IPS DF 6.9 (cell line): ENCODE measurements at regions not wholly inside any gene's neighbourhood (a gene's known extent, or its start where the extent isn't known, plus 50 kb on each side); places are given as distances from the start of the nearest gene placed in this dataset.

ENCODE experiments used
- DNase-seq: peaks from one replicate; pipeline ENCODE4 v3.0.0-alpha.2; 2013; ENCODE audit warnings: low read depth, low spot score
- H3K27ac ChIP-seq: one replicate; pipeline ENCODE4 v1.5.1; 2013; ENCODE audit warnings: low read length, control low read depth
- H3K27me3 ChIP-seq: 2 replicates; pipeline ENCODE4 v1.6.1; 2013; ENCODE audit warnings: mild to moderate bottlenecking, low read length; ENCODE audit not compliant: control insufficient read depth, insufficient read depth
- H3K36me3 ChIP-seq: 2 replicates; pipeline ENCODE4 v1.6.1; 2013; ENCODE audit warnings: low read length; ENCODE audit not compliant: control insufficient read depth, insufficient read depth
- H3K4me1 ChIP-seq: 2 replicates; pipeline ENCODE4 v1.6.1; 2013; ENCODE audit warnings: low read length; ENCODE audit not compliant: control insufficient read depth, insufficient read depth
- H3K4me3 ChIP-seq: 2 replicates; pipeline ENCODE4 v1.5.1; 2013; ENCODE audit warnings: mild to moderate bottlenecking, low read length
- H3K9me3 ChIP-seq: 2 replicates; pipeline ENCODE4 v1.6.1; 2013; ENCODE audit warnings: low read length, inconsistent platforms; ENCODE audit not compliant: control insufficient read depth, insufficient read depth
- WGBS: extraction: QIAGEN DNeasy Blood & Tissue Kit; methylation state at CpG from one replicate; pipeline ENCODE4 v1.1.7; 2013; ENCODE audit warnings: mixed read lengths, missing lambda C conversion rate; ENCODE audit not compliant: insufficient read length, insufficient coverage; 5-methylcytosine and 5-hydroxymethylcytosine counted together

DNA sequence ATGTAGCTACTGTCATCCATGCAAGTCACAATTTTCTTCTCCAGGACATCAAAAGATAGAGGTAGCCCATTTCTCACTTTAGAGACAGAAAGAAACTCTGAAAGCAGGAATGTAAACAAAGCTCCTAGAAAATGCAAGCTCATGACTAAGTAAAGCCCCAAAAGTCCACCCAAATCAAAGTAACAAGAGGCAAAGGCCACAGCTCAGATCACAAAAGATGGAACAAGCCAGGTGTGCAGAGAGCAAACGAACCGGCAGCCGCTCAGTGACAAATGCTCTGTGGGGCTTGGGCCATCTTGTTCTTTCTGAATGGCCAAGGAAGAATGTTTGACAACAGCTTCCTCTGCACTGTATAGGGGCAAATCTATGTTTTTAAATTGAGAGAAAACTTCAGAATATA is 201.0 kb downstream of the CYRIA start:
- H3K27ac ChIP-seq = no peak overlapping the region
- WGBS = no CpG with 5 or more reads among the region's 3 CpGs
- no peaks in the 10 kb centered on the region for H3K4me1 ChIP-seq
- no peaks in the 10 kb centered on the region for H3K9me3 ChIP-seq
- no peaks in the 10 kb centered on the region for H3K27me3 ChIP-seq
- no peak for DNase-seq
- no peak overlapping the region for H3K4me3 ChIP-seq
- H3K36me3 ChIP-seq = no peaks in the 10 kb centered on the region

DNA sequence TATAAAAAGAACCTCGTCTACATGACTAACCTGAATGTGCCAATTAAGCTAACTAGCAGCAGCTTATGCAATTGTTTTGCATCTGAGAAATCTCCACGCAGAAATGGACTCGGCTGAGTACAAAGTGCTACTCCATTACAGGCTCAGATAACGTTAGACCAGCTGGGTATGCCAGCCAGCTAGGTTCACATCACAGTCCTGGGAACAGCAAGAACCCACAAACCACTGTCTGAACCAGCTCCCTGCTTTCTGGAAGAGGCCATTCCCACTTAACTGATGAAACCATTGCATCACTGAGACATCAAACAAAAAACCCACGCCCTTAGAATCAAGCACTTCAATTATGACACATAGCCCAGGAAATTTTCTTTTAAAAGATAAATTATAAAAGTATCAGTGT is 202.7 kb downstream of the CYRIA start:
- H3K36me3 ChIP-seq = no peaks in the 10 kb centered on the region
- no peaks in the 10 kb centered on the region for H3K27me3 ChIP-seq
- no peak overlapping the region for H3K4me3 ChIP-seq
- no peaks in the 10 kb centered on the region for H3K4me1 ChIP-seq
- no peaks in the 10 kb centered on the region for H3K9me3 ChIP-seq
- WGBS = no CpG with 5 or more reads among the region's 5 CpGs
- no peak overlapping the region for H3K27ac ChIP-seq
- DNase-seq = no peak

DNA sequence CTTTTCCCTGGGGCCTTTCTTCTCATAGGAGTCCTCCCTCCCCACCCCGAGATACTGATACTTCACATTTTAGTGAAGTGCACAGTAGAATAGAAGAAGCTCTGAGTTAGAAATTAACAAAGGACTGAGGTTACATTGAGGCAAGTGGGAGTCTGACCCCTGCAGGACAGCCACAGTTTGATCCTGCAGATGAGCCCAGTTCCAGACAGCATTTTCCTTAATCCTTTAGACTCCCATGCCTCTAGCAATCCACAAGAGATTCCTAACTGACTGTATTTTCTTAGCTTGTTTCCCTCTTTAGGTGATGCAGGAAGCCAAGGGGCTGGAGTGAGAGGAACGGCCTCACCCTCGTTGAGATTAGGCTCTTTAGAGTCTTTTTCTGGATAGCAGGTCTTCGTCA is 204.0 kb downstream of the CYRIA start:
- DNase-seq = no peak
- H3K4me1 ChIP-seq = no peaks in the 10 kb centered on the region
- H3K36me3 ChIP-seq = no peaks in the 10 kb centered on the region
- no peaks in the 10 kb centered on the region for H3K9me3 ChIP-seq
- H3K27ac ChIP-seq = no peak overlapping the region
- no peaks in the 10 kb centered on the region for H3K27me3 ChIP-seq
- no CpG with 5 or more reads among the region's 4 CpGs for WGBS
- no peak overlapping the region for H3K4me3 ChIP-seq

DNA sequence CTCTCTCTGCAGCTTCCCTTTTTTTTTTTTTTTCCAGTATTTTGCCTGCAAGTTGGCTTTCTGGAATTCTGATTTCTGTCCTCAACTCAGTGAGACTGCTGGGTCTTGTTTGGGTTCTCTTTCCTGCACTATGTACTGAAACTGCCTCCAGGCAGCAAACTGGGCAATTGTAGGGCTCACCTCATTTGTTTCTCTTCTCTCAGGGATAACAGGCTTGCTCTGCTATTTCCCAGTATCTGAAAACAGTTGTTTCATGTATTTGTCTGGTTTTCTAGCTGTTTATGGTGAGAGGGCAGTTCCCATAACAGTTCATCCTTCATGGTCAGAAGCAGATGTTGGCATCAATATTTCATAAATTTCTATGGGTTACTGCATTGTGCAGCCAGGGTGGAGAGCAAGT is 206.0 kb downstream of the CYRIA start:
- Histone ChIP-seq H3K27me3 (no peaks in the 10 kb centered on the region), H3K9me3 (no peaks in the 10 kb centered on the region), H3K36me3 (no peaks in the 10 kb centered on the region), H3K4me1 (no peaks in the 10 kb centered on the region), H3K27ac (no peak overlapping the region), H3K4me3 (no peak overlapping the region)
- no peak for DNase-seq

DNA sequence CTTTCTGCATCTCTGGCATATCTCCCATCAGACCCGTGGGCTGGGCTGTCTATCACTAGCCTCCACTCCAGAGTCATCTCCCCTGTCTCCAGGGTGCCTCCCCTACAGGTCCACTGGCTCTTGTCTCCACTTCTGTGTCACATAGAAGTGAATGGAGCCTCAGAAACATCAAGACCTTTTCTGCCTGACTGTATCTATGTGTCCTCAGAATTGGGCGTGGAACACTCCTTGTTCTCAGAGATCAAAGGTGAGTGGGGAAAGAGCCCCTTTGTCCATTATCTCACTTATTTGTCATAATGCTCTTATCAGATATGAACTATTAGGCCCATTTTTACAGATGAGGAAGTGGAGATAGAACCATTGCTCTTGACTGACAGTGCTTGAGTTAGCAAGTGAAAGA is 211.0 kb downstream of the CYRIA start:
- no peak for DNase-seq

DNA sequence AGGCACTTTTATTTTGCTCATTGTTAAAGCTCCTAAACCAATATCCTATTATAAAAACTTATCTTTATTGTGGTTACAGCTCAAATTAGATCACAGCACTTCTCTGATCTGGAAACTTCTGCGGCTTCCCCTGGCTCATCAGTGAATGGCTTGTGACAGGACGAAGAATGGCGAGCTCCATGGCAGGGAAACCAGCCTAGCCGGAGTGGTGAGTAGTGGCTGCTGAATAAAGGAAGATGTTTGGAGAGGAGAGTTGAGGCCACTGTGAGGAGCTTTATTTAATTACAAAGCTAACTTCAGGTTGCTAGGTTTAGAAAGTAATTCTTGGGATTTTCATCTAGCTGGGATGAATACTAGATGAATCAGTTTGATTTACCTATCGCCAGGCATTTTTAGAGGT is 213.5 kb downstream of the CYRIA start:
- Histone ChIP-seq H3K4me3 (no peak overlapping the region), H3K4me1 (no peaks in the 10 kb centered on the region), H3K9me3 (no peaks in the 10 kb centered on the region), H3K27me3 (no peaks in the 10 kb centered on the region), H3K36me3 (no peaks in the 10 kb centered on the region), H3K27ac (no peak overlapping the region)
- no CpG with 5 or more reads among the region's 5 CpGs for WGBS
- DNase-seq = no peak

More for the DNA sequence above, 211.0 kb downstream of the CYRIA start:
- no peaks in the 10 kb centered on the region for H3K9me3 ChIP-seq
- no CpG with 5 or more reads among the region's 2 CpGs for WGBS
- no peaks in the 10 kb centered on the region for H3K27me3 ChIP-seq
- H3K36me3 ChIP-seq = no peaks in the 10 kb centered on the region
- no peak overlapping the region for H3K4me3 ChIP-seq
- no peak overlapping the region for H3K27ac ChIP-seq
- H3K4me1 ChIP-seq = no peaks in the 10 kb centered on the region

DNA sequence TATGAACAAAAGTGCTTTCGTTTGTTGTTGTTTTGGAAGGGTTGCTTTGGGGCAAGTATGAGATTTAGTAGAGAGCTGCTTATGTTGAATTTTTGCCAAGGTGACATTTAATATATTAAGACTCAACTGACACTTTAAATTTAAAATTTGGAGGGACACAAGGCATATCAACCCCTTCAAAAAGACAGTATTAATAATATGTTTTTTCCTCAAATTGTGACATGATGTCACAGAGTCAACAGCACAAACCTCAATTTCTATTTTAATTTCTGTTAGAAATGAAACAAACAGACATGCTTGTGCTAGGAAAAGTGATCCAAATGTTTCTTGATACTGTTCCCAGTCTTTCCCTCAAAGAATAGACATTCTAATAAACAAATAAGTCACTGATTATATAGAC is 218.9 kb downstream of the CYRIA start:
- WGBS = no CpG with 5 or more reads among the region's 1 CpG
- no peak for DNase-seq
- Histone ChIP-seq H3K36me3 (no peaks in the 10 kb centered on the region), H3K4me1 (no peaks in the 10 kb centered on the region), H3K9me3 (no peaks in the 10 kb centered on the region), H3K27ac (no peak overlapping the region), H3K4me3 (no peak overlapping the region), H3K27me3 (no peaks in the 10 kb centered on the region)

DNA sequence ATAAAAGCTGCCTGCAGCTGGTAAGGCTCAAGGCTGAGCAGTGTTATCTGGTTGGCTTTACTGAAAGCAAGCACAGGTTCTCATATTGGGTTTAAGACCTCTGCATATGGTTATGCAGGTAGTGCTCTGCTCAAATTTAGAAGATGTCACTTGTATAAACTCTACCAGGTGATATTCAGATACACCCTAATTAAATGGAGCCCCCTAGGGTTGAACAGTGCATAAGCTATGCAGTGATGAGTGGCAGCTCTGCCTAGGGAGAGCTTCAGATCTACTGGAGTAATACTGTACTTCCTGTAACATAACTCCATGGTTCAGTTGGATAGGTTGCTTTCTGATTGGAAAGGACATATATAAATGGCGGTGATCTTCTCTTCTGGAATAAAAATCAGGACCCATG is 222.7 kb downstream of the CYRIA start:
- H3K9me3 ChIP-seq = no peaks in the 10 kb centered on the region
- H3K36me3 ChIP-seq = no peaks in the 10 kb centered on the region
- H3K27ac ChIP-seq = no peak overlapping the region
- no peaks in the 10 kb centered on the region for H3K4me1 ChIP-seq
- WGBS = no CpG with 5 or more reads among the region's 1 CpG
- no peak for DNase-seq
- H3K4me3 ChIP-seq = no peak overlapping the region
- H3K27me3 ChIP-seq = no peaks in the 10 kb centered on the region

DNA sequence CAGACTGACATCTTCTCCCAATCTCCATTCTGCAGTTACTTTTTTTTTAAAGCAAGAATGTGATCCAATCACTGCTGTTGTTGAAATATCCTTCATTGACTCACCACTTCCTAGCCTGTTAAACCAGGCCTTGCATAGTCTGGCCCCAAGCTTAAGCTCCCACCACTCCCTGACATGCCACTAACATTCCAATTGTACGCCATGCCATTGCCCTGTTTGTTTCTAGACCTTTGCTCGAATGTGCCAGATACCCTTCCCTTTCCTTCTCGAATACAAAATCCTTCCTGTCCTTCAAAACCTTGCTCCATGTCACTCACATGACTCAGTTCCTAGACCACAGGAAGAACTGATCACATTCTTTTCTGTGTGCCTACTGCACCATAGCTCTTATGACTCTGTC is 224.2 kb downstream of the CYRIA start:
- H3K27ac ChIP-seq = no peak overlapping the region
- no peaks in the 10 kb centered on the region for H3K27me3 ChIP-seq
- H3K4me1 ChIP-seq = no peaks in the 10 kb centered on the region
- no peaks in the 10 kb centered on the region for H3K9me3 ChIP-seq
- DNase-seq = no peak
- no peaks in the 10 kb centered on the region for H3K36me3 ChIP-seq
- no peak overlapping the region for H3K4me3 ChIP-seq
- no CpG with 5 or more reads among the region's 3 CpGs for WGBS

DNA sequence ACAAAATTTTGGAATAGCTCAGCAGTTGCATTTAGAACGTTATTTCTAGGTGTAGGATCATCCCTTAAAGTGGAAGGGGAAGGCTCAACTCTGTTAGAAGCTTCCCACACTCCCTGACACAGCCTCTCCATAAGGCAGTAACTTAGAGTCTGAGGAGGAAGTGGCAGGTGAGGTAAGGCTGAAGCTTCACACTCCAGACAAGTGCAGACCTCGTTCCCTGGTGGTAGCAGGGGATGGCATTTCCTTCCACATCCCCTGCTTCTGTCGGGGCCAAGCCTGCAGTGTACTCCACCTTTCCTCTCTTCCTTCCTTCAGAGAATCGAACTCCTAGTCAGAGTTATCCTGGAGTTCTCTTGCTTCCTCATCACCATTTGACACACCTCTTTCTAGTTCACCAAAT is 224.7 kb downstream of the CYRIA start:
- no CpG with 5 or more reads among the region's 4 CpGs for WGBS
- Histone ChIP-seq H3K9me3 (no peaks in the 10 kb centered on the region), H3K4me1 (no peaks in the 10 kb centered on the region)

DNA sequence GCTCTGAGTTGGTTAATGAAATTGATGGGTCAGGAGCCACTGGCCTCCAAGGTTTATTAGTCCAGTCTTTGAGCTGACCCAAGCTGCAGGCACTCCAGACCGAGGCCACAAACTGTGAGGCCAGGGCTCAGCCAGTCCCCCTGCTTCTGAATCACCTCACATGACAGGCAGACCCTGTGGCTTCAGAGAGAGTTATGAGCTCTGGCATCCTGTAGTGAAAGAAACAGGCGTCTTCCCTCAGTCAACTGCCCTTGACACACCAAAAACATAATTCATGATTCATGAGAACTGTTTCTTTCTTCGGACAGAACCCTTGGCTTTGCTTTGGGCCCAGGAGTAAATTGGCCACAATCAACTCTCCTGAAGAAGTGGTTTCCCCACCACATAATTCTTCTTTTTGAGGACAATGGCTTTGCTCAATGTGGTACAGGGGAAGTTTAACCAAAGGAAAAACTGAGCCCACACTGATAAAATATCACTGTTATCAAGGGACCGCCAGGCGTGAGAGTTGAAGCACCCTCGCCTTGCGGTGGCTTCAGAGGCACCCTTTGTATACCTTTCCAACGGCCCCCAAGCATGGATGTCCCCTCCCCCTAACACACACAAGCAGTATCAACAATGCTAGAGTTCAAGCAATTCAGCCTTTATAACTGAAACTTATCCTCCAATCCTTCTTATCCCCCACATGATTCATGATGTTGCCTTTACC is 226.9 kb downstream of the CYRIA start:
- no peak overlapping the region for H3K27ac ChIP-seq
- H3K4me1 ChIP-seq = no peaks in the 10 kb centered on the region
- no CpG with 5 or more reads among the region's 8 CpGs for WGBS
- DNase-seq = no peak
- no peaks in the 10 kb centered on the region for H3K36me3 ChIP-seq
- H3K4me3 ChIP-seq = no peak overlapping the region
- H3K9me3 ChIP-seq = no peaks in the 10 kb centered on the region
- no peaks in the 10 kb centered on the region for H3K27me3 ChIP-seq

More for the DNA sequence above, 224.7 kb downstream of the CYRIA start:
- Histone ChIP-seq H3K4me3 (no peak overlapping the region), H3K36me3 (no peaks in the 10 kb centered on the region), H3K27ac (no peak overlapping the region), H3K27me3 (no peaks in the 10 kb centered on the region)
- no peak for DNase-seq
